GM21423 (cell line): ENCODE measurements at regions not wholly inside any gene's neighbourhood (a gene's known extent, or its start where the extent isn't known, plus 50 kb on each side); places are given as distances from the start of the nearest gene placed in this dataset.
"Not testable (repeated sequence)": the region's sequence is repeated elsewhere in the genome, so short reads cannot be mapped to it uniquely, and the experiment has no call there.

Experiments used
- ATAC-seq: cut with Tn5 transposase; IDR thresholded peaks from one replicate; pipeline ENCODE4 v1.9.1; 2021; ENCODE audit warnings: mild to moderate bottlenecking, moderate library complexity; ENCODE audit not compliant: unreplicated experiment

DNA sequence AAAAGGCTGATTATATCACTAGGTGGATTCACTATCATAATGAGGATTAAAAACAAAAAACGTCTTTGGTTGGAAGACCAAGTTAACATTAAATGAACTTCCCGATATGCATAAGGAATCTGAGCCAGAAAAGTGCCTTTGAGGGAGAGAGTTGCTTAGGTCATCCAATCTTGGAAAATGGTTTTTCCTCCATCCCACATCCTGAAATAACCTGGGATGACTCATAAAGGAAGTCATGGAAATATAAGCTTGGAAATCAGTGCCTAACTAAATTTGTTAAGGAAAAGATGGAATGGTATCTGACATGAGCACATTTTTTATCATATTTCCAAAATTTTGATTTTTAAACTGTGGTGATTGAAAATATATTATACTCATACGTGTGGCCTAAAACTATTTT is 66.0 kb downstream of the KBTBD8 start:
- ATAC-seq = no peak

DNA sequence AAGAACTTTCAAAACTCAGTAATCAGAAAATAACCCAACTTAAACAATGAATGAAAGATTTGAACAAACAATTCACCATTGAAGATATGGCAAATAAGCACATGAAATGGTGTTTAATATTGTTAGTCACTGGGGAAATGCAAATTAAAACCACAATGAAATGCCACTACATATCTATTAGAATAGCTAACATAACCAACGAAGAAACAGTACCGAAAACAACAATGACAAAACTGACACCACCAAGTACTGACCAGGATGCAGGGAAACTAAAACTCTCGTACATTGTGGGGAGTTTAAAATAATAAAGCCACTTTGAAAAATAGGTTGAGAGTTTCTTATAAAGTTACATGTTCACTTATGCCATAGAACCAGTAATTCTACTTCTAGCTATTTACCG is 69.1 kb downstream of the KBTBD8 start:
- ATAC-seq = peak; percentile 77

DNA sequence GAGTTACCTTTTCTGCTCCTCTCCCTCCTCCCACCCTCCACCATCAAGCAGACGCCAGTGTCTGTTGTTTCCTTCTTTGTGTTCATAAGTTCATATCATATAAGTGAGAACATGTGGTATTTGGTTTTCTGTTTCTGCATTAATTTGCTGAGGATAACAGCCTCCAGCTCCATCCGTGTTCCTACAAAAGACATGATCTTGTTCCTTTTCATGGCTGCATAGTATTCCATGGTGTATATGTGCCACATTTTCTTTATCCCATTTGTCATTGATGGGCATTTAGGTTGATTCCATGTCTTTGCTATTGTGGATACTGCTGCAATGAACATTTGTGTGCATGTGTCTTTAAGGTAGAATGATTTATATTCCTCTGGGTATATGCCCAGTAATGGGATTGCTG is 74.5 kb downstream of the KBTBD8 start:
- not testable (repeated sequence) for ATAC-seq

DNA sequence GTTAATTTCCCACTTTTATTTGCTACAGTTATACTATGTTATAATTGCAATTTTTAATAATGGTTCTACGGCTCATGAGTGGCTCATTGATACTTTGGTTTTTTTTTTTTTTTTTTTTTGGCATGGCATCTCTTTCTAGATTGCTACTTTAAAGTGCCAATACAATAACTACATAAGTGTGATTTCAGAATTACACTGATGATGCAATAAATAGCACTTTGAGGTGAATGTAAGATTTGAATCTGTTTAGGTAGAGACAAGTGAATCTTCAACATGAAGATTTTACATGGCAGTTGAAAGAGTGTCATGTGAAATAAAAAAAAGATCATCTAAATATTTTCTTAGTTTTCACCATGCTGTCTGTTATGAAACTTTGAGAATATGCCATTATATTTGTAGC is 75.7 kb downstream of the KBTBD8 start:
- no peak for ATAC-seq

DNA sequence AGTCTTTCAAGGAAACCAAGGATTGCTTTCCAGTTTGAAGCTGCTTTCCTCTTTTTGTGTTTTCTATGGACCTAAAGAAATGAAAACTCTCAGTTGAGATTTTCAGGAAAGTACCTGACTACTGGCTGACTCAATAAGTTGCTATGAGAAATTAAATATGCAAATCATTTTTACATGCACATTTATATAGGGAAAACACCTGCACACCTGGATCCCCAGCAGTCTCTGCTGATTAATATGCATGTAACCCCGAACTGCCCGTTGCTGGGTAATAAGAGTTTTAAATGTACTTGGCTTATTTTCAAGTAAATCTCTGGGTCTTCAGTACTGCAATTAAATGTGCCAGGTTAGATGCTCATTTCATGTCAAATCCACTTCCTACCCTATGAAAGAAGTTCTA is 77.2 kb downstream of the KBTBD8 start:
- ATAC-seq = no peak

DNA sequence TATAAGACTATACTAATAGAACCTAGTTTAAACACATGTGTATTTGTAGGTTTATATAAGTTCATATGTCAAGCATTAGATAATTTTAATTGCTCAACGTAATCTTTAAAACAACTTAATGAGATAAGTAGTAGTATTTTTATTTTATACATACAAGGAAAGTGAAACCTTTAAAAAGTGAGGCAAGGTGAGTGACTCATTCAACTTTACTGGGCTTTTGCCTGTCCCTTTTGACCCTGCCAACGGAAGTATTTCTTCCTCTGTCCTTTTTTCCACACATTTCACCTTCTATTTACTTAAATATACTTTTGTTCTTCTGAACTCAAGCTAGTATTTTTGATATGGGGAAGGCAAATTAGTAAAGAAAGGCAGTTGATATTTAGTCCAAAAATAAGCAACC is 78.5 kb downstream of the KBTBD8 start:
- no peak for ATAC-seq

DNA sequence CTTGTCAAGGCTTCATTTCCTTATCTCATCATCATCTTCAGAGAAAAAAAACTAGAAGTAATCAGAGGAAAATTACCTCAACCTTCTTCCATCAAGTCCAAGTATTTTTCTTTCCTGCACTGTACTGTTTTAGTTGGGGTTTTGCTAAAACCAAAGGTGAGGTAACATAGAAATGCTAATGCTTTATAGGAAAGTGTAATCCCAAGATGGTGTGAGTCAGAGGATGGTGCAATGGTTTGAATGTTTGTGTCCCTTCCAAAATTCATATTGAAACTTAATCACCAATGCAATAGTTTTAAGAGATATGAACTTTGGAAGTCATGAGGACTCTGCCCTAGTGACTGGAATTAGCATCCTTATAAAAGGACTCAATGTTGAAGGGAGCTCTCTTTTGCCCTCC is 79.5 kb downstream of the KBTBD8 start:
- no peak for ATAC-seq

DNA sequence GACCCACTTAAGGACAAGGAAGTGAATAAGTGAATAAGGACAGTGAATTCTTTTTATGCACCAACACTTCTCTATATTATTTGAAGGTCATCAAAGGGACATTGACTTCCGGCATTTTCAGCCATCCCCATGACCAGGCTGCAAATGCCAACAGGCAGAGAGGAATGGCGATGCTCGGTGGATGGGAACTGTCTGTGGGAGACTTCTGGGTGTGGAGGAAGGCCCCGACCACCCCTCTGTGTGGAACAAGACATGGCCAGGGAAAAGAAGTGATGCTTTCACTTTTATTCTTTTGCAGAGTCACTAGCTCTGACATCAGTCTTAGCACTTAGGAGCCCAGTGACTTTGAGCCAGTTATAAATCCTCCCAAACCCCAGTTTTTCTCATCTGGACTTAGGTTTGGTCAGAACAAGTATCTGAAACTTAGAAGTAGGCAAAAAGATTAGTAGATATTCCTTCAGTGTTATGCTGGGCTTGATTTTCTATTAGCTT is 84.5 kb downstream of the KBTBD8 start:
- ATAC-seq = no peak

DNA sequence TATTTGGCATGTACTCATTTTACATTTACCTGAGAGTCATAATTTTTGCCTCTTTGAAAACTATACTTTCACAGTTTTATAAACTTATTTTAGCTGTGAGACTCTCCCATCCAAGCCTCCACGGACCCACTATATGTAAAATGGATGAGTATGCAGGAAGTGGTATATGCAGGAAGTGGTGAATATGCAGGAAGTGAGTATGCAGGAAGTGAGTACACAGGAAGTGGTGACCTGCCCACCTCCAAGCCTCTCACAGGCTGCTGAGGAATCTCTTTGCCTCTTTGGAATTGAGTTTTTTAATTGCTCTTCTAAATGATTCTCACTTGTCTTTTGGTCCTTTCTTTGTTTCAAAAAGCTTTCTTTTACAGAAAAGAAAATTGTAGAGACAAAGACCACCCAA is 85.2 kb downstream of the KBTBD8 start:
- peak; percentile 96 for ATAC-seq

DNA sequence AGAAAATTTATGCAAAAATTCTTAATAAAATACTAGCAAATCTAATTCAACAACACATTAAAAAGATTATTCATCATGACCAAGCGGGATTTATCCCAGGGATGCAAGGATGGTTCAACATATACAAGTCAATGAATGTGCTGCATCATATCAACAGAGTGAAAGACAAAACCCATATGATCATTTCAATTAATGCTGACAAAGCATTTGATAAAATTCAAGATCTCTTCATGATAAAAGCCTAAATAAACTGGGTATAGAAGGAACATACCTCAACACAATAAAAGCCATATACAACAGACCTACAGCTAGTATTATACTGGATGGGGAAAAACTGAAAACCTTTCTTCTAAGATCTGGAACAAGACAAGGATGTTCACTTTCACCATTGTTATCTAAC is 89.7 kb downstream of the KBTBD8 start:
- ATAC-seq = no peak

DNA sequence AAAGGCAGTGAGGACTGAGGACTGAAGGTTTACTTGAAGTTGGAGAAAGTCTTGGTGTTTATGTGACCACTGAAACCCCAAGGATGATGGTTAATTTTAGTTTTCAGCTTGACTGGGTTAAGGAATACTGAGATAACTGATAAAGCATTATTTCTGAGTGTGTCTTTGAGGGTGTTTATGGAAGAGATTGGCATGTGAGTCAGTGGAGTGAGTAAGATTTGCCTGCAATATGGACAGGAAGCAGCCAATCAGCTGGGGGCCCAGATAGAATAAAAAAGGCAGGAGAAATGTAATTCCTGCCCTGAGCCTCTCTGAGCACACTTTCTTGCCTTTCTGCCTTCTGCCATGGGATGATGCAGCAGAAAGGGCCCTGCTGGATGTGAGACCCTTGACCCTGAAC is 92.4 kb downstream of the KBTBD8 start:
- no peak for ATAC-seq

DNA sequence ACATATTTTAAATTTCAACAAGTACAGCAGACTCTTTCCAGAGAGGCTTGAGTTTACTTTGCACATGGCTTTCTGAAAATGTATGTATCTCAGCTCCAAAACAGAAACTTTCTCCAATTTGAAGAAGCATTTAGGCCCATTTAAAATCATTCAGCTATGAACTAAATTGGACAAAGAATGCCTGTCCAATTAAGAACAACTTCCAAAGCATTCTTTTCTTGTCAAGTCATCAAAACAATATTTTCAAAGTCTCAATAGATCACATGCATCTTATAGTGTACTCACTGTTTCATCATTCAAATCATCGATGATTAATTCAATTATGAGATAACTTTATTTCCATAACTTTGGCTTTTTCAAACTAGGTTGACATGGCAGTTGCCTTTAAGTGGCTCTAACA is 95.2 kb downstream of the KBTBD8 start:
- ATAC-seq = no peak

DNA sequence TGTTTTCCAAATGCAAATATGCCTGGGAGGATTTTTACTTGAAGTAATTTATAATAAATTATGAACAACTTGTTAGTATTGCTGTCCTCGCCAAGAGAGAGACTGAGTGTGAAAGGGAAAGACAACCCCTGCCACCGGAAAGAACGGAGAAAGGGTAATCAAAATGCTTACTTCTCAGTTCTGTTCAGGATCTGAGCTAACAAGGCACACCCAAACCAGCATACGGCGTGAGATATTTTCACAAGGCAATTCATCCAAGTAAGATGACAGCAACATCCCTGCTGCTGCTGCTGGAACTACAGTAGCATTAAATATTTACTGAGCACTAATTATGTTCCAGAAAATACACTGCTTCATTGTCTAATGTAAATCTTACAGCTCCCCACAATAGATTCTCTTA is 96.1 kb downstream of the KBTBD8 start:
- no peak for ATAC-seq

DNA sequence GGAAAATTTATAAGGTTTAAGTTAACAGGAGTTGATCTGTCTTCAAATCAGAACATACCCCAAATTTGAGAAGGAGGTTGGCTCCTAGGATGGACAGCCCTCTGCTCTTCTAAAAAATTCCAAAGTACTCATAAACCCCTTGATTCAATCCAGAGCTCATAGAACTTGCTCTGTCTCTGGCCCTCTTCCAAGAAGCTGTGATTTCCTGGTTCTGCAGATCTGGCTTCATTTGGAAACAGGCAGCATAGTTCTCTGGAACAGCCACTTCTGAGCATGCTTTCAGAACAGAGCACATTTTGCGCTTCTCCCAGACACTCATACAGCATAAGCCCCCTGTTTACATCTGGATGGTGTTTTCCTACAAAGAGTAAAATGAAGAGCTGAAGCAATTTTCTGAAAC is 96.7 kb downstream of the KBTBD8 start:
- ATAC-seq = no peak

DNA sequence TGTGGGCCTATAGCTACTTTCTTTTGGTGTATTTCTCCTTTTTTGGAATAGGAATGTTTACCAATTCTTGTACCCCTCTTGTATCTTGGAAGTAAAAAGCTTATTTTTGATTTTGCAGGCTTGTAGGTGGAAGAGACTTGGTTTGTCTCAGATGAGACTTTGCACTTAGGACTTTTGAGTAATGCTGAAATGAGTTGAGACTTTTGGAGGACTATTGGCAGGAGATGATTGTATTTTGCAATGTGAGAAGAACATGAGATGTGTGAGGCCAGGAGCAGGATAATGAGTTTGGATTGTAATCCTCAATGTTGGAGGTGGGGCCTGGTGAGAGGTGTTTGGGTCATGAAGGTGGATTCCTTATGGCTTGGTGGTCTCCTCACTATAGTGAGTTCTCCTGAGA is 106.3 kb downstream of the KBTBD8 start:
- ATAC-seq = no peak

DNA sequence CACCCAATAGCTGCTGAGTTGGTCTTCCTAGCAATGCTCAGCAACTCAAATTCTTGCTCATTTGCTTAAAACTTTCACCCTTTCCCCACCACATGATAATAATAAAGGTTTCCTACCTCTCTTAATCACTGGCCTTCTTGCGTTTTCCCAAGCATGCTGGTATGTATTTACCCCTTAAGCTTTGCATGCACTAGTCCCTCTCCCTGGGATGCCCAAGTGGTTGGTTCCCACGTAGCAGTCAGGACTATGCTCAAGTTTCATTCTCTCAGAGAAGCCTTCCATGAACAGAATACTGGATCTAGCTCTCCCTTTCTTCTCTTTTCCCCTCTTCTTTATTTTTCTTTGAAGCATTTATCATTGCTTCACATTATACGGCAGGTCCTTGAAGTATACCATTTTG is 108.8 kb downstream of the KBTBD8 start:
- ATAC-seq = no peak

DNA sequence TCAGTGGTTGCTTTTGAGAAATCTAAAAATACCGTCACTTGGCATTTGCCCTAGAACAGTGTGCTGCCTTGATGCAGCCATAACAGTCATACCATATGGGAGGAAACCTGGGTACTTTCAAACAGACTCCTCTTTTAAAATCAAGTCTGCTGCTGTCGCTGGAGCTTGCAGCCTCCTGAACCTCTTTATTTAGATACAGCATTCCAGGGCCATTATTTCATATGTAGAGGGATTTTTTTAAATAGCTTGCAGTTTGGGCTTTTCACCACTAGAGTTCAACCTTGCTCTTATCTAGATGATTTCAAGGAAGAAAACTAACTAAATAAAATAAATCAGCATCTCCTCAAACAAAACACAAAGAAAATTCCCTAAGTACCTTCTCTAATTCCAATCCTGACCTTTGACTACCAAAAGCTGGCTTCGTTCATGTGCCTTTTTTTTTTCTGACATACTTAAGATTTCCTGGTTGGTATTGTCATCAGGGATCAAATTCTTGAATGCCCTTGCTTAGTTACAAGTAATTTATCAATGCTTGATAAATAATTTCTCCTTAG is 111.6 kb downstream of the KBTBD8 start:
- no peak for ATAC-seq

DNA sequence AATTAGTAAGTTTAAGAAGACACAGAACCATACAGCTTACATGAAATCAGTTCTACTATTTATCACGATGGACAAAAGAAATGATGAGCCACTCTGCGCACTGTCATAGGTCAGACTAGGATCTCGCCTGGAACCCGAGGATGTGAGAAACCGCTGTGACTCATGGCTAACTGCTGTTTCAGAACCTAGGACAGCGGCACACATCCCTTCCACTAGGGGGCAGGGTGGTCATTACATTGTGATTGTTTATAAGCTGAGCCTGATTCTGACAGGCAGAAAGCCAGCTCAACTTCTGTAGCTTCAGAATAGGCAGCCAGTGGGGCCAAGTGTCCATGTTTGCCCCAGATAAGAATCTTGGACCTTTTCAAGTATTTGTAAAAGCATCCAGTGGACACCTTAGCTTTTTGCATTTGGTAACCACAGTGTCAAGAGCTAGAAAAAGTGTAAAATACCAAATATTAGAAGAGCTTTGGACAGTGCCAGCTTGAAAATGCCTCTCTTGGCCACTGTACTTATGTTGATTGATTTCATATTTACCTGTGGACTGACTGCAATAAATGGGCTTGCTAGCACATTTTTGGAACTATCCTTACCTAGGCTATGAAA is 115.8 kb downstream of the KBTBD8 start:
- peak; percentile 99 for ATAC-seq

DNA sequence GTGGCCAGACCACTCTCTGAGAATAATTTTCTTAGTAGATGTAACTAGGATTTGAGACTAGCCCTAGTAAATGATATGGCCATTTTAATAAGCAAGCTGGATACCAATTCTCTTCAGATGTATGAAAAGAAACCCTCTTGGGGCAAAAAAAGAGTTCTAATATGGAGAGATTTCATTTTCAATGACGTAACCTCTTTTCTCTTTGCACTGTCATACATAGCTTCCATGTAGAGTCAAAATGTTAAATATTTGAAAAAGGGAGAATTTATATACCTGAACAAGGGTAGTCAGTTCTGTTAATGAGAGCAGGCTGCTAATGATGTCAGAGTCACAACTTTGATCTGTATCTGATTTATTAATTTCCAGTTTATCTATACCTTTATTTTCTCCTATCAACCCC is 120.0 kb downstream of the KBTBD8 start:
- ATAC-seq = no peak

DNA sequence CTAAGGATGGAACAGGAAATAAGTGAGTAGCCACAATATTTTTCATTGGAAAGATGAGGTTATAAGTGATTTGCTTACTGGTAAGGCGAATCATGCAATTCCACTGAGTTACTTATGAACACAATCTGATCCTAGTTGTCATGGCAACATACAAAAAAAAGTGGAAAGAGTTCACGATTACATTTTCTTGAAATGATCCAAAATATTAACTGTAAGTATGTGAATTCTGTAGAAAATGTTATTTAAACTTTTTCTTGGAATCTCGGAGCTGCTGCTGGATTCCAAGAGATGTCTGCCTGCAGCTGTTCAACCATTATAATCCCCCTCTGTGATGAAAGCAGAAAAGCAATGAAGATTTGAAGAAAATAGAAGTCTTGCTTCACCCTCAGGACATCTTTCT is 120.5 kb downstream of the KBTBD8 start:
- ATAC-seq = no peak

DNA sequence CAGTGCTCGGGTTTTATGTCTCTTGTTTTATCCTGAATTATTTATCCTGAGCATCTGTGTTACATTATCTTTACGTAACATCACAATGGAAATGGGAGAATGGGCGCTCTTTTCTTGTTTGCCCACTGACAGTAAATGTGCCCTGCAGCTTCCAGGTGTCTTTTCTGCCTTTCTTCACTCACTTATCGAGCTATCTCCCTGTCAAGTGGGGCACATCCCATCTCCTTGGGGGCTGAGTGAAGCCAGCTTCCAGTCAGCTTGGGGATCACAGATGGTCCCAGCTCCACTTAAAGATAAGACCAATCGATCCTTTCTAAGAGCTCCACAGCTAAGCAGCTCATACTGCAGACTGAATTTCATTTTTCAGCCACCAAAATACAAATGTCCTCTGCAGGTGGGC is 125.8 kb downstream of the KBTBD8 start:
- ATAC-seq = no peak

DNA sequence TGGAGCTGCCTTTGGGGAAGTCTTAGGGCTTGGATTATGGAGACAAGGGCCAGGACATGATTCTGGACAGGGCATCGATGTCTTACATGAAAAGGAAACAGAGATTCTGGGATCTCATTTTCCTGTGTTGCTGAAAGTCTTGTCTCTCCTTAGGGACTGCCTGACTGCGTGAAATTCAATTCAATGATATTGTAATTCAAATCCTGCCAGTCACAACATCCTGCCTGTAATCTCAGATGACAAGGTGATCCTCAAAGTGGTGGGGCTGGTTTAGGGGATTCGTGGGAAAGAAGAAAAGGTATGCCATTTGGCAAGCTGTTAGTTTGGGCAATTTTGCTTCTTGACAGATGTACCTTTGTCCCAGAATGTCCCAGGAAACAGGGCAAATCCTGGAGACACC is 129.1 kb downstream of the KBTBD8 start:
- no peak for ATAC-seq

DNA sequence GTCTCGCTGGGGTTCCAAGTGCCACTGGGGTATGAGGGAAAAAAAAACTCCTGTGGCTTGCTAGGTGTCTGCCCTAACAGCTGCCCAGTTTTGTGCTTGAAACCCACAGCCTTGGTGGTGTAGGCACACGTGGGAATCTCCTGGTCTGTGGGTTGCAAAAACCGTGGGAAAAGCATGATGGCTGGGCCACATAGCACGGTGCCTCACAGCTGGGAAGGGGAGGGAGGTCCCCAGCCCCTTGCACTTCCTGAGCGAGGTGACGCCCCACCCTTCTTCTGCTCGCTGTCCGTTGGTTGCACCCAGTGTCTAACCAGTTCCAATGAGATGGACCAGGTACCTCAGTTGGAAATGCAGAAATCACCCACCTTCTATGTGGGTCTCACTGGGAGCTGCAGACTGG is 144.3 kb downstream of the KBTBD8 start:
- no peak for ATAC-seq
